GM10248 (cell line): ENCODE measurements at regions not wholly inside any gene's neighbourhood (a gene's known extent, or its start where the extent isn't known, plus 50 kb on each side); places are given as distances from the start of the nearest gene placed in this dataset.
A peak's percentile ranks its signal among the peaks of the same experiment; 100 is the strongest.

ENCODE experiments used
- CTCF ChIA-PET: fragments of 300-600 bp; sonication (Branson Sonifier 250); formaldehyde crosslinking; extraction: SDS; loops from one replicate; lab custom pipeline; 2021; ENCODE audit warnings: antibody characterized with exemption; lab: Yijun Ruan, JAX
- POLR2A ChIA-PET: fragments of 350-650 bp; sonication (Branson Sonifier 250); formaldehyde crosslinking; extraction: SDS; loops from one replicate; lab custom pipeline; 2020; ENCODE audit warnings: antibody characterized with exemption; lab: Yijun Ruan, JAX
- DNase-seq: peaks from one replicate; pipeline ENCODE4 v3.0.0; 2012; ENCODE audit errors: extremely low spot score
- CTCF ChIP-seq: IDR thresholded peaks from 2 replicates; pipeline ENCODE4 v1.5.1; 2012; ENCODE audit warnings: mild to moderate bottlenecking, low read depth; ENCODE audit errors: extremely low read depth, missing control alignments, control extremely low read depth

DNA sequence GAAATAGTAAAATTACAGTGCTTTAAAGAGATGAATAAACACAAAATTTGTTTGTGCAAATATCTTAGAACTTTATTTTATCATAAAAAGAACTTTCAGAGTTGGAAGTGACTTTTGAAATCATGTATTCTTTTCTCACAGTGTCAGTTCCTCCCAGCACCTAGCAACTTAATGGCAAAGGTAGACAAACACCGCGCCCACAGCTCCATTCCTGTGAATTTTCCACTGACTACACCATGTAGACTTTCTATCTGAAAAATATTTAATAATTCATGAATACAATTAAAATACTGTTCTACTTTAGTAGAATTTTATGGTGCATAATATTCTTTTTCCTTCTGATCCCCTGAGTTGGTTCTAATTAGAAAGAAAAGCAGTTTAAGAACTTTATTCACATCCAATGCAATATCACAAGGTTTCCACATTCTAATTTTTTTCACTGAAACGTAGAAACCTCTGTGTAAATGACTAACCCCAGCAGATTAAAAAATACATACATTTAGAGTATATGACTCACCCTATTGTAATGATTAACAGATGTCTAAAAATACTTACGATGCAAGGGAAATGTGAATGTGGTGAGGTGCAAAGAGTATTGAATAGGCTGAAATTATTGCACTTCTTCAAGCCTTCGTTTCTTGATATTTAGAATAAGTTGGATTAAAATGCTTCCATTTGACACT lies 218.2 kb upstream of the CCDC179 start:
- CTCF ChIA-PET: no interaction called here
- DNase-seq: peak; percentile 15
- no peak for TF ChIP-seq CTCF
- POLR2A ChIA-PET: no interaction called here

DNA sequence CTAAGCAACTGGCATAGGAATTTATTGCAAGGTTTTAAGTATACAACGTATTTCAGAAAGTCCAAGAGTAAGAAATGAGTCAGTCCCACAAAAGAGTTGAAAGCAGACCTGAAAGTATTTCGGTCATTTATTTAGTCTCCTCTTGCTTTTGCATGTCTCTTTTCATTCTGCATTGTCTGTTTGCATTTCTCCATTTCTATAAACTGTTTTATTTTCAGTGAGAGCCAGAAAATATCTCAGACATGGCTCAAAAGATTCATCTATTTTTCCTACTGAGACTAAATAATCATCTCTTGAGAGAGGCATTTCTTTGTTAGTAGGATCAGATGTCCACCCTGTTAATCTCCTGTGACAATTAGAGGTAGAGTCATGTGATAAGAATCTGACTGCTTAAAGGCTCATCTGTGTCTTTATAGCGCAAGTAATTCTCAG lies 219.1 kb upstream of the CCDC179 start:
- peak; percentile 11 for DNase-seq
- TF ChIP-seq CTCF: no peak
- ChIA-PET CTCF (no interaction called here), POLR2A (no interaction called here)

GRCh38 chr11:23087407-23087806 lies 227.1 kb upstream of the CCDC179 start:
- DNase-seq: no peak
- CTCF ChIA-PET: no interaction called here
- no peak for TF ChIP-seq CTCF

GRCh38 chr11:23090659-23091058 lies 230.4 kb upstream of the CCDC179 start:
- POLR2A ChIA-PET: no interaction called here
- CTCF ChIA-PET: interaction anchor here (1.5 to 2.4 kb wide), 2 partner anchors 15 to 23 kb away, joined by 5 to 6 read pairs; no protein-coding TSS in a partner anchor
- DNase-seq: no peak
- no peak for TF ChIP-seq CTCF

More at GRCh38 chr11:23087407-23087806, 227.1 kb upstream of the CCDC179 start:
- POLR2A ChIA-PET: no interaction called here

DNA sequence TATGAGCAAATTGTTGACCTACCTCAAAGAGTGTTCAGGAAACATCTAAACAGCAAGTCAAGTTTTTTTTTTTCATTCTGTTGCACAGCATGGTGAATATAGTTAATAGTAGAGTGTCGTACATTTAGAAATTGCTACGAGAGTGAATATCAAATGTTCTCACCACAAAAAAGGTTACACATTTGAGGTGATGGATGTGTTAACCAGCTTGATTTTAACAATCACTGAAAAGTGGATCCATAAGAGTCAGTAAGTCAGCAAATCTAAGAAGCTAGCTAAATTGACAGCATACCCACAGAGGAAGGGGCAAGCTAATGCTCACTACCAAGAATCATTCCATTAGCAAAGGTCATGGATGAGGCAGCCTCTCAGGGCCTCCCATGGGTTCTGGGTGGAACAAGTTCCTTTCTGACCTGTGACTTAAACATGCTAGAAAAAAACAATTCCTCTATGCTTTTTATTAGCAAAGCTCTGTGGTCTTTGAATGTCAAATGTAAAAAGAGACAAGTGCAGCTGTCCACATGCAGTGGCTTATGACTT lies 235.4 kb upstream of the CCDC179 start:
- no peak for TF ChIP-seq CTCF
- no peak for DNase-seq
- CTCF ChIA-PET: interaction anchor here (2.2 kb wide), 1 partner anchor 18 kb away, joined by 7 read pairs; no protein-coding TSS in a partner anchor

DNA sequence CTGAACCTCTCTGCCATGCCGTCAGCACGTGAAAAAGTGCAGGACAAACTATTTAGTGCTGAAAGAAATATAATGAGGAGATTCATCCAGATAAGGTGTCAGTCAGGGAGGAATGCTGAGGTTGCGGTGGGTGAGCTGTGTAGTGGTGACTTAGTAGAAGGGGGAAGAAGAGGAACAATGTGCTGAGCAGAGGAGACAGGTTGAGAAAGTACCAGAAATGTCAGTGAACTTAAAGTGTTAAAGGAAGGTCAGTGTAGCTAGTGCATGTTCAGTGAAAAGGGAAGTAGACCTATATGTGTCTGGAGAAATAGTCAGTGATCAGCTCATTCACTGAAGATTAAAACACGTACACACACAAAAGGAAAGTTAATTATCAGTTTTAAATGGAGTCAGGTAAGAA lies 237.6 kb upstream of the CCDC179 start:
- CTCF ChIA-PET: interaction anchor here (1.2 to 1.6 kb wide), 2 partner anchors 13 to 16 kb away, joined by 3 to 4 read pairs; no protein-coding TSS in a partner anchor
- POLR2A ChIA-PET: no interaction called here
- no peak for DNase-seq
- no peak for TF ChIP-seq CTCF

More for the DNA sequence above, 235.4 kb upstream of the CCDC179 start:
- POLR2A ChIA-PET: no interaction called here
